ENCODE measurements at regions not wholly inside any gene's neighbourhood (a gene's known extent, or its start where the extent isn't known, plus 50 kb on each side); places are given as distances from the start of the nearest gene placed in this dataset.

DNA sequence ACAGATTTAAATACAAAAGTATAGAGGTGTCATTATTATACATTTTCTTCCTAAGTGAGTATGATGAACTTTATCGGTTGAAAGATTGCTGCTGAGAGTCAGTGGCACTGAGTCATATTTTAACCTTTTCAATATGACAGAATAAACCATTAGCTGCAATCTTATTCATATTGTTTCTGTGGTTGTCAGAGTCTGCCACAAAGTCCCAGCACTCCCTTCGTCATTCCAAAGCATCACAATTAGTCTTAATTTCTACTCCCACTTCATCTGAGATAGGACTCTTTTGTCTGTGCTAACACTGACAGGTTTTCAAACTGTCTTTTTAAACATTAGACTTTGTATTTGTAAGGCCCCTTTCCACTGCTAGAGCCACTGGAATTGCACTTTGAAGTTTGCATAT lies 656.9 kb downstream of the MTRR start:
- TF ChIP-seq, protein P1, sequence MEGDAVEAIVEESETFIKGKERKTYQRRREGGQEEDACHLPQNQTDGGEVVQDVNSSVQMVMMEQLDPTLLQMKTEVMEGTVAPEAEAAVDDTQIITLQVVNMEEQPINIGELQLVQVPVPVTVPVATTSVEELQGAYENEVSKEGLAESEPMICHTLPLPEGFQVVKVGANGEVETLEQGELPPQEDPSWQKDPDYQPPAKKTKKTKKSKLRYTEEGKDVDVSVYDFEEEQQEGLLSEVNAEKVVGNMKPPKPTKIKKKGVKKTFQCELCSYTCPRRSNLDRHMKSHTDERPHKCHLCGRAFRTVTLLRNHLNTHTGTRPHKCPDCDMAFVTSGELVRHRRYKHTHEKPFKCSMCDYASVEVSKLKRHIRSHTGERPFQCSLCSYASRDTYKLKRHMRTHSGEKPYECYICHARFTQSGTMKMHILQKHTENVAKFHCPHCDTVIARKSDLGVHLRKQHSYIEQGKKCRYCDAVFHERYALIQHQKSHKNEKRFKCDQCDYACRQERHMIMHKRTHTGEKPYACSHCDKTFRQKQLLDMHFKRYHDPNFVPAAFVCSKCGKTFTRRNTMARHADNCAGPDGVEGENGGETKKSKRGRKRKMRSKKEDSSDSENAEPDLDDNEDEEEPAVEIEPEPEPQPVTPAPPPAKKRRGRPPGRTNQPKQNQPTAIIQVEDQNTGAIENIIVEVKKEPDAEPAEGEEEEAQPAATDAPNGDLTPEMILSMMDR (IDR thresholded peaks at IDR 0.05; ENCODE audit: low read depth, low read length, poor library complexity, severe bottlenecking), result no peak
- TF ChIP-seq EZH2phosphoT487 (IDR thresholded peaks at IDR 0.05; ENCODE audit: borderline replicate concordance, low read length), result no peak
